ENCODE measurements at regions not wholly inside any gene's neighbourhood (a gene's known extent, or its start where the extent isn't known, plus 50 kb on each side); places are given as distances from the start of the nearest gene placed in this dataset.

DNA sequence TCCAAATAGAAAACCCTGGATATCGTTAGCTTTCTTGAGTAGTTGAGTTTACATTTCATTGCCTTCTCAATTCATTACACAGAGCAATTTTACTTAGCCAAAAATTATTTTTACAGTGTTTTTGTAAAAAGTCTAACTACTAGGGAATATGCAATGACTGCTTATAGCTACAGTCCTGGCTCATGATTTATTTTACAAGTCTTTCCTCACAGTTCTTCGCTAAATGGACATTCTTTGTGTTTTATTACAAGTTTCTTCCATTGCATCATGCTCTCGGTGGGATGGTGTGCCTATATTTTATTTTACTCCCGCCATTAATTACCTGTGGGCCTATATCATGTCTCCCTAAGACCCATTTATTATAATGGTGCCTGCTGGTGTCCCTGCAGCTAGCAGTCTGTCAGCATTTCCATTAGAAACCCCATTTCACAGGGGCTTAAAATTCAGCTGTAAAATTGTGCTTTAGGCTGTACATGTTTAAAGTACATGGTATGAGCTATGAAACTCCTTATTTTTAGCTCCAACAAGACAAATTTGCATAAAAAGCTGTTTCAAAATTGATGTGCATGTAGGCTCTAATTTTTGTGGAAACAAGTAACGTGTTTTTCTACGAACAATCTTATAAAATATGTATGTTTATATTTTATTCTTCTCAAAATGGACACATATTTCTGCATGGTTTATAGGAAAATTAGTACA lies 227.4 kb downstream of the SLC7A11 start:
- H3K9me2 ChIP-seq (ENCODE audit: insufficient read depth, low read length) = no peaks in the 10 kb centered on the region
- H3K79me2 ChIP-seq (replicated peaks; ENCODE audit: insufficient read depth, low read length) = no peaks in the 10 kb centered on the region
- H3K4me2 ChIP-seq (ENCODE audit: low read length) = no peak overlapping the region
- TF ChIP-seq EZH2 (IDR thresholded peaks at IDR 0.05; ENCODE audit: borderline replicate concordance, insufficient read depth, low read length, poor library complexity, severe bottlenecking) (no peak), POLR2AphosphoS5 (IDR thresholded peaks at IDR 0.05) (no peak), TAF1 (IDR thresholded peaks at IDR 0.05; ENCODE audit: low read depth) (no peak), RAD21 (conservative IDR thresholded peaks at IDR 0.05) (no peak), SMC3 (conservative IDR thresholded peaks at IDR 0.05; ENCODE audit: poor library complexity) (no peak)
- TF ChIP-seq, protein P1, sequence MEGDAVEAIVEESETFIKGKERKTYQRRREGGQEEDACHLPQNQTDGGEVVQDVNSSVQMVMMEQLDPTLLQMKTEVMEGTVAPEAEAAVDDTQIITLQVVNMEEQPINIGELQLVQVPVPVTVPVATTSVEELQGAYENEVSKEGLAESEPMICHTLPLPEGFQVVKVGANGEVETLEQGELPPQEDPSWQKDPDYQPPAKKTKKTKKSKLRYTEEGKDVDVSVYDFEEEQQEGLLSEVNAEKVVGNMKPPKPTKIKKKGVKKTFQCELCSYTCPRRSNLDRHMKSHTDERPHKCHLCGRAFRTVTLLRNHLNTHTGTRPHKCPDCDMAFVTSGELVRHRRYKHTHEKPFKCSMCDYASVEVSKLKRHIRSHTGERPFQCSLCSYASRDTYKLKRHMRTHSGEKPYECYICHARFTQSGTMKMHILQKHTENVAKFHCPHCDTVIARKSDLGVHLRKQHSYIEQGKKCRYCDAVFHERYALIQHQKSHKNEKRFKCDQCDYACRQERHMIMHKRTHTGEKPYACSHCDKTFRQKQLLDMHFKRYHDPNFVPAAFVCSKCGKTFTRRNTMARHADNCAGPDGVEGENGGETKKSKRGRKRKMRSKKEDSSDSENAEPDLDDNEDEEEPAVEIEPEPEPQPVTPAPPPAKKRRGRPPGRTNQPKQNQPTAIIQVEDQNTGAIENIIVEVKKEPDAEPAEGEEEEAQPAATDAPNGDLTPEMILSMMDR (IDR thresholded peaks at IDR 0.05; ENCODE audit: poor library complexity, severe bottlenecking) = no peak
- H3K9me3 ChIP-seq (ENCODE audit: low read length) = no peaks in the 10 kb centered on the region
- no peaks in the 10 kb centered on the region for H3K36me3 ChIP-seq (ENCODE audit: insufficient read depth, low read length)
- H3F3A ChIP-seq (ENCODE audit: insufficient read depth, low read length, poor library complexity, severe bottlenecking) = no peaks in the 10 kb centered on the region
- H4K20me1 ChIP-seq (ENCODE audit: insufficient read depth) = no peaks in the 10 kb centered on the region
- H3K9ac ChIP-seq (ENCODE audit: low read length) = no peak overlapping the region
- no peak overlapping the region for H3K27ac ChIP-seq (ENCODE audit: low read length)
- H3K27me3 ChIP-seq (ENCODE audit: insufficient read depth, low read depth, low read length) = no peaks in the 10 kb centered on the region
- no peak overlapping the region for H2AFZ ChIP-seq (ENCODE audit: low read depth, low read length)
- H3K4me3 ChIP-seq (ENCODE audit: low read length) = no peak overlapping the region

DNA sequence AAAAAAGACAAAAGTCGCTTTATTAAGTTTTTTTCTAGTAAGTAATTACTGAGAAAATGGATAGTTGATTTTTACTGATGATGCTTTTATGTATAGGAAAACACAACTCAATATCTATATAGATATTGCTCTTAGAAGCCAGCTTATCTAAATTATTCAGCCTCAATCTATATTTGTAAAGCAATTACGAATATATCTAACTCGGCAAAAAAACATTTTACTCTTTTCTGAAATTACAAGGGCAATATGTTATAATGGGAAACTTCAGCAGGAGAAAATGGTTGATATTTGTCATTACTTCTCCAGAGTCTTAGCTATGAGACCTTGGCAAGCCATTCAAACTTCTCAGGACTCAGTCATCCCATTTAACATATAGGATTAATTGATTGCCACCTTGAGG lies 228.5 kb downstream of the SLC7A11 start:
- TF ChIP-seq RAD21 (conservative IDR thresholded peaks at IDR 0.05) (no peak), SMC3 (conservative IDR thresholded peaks at IDR 0.05; ENCODE audit: poor library complexity) (no peak), POLR2AphosphoS5 (IDR thresholded peaks at IDR 0.05) (no peak), EZH2 (IDR thresholded peaks at IDR 0.05; ENCODE audit: borderline replicate concordance, insufficient read depth, low read length, poor library complexity, severe bottlenecking) (no peak), EP300 (conservative IDR thresholded peaks at IDR 0.05; ENCODE audit: poor library complexity, severe bottlenecking) (no peak), MXI1 (conservative IDR thresholded peaks at IDR 0.05; ENCODE audit: poor library complexity, severe bottlenecking) (no peak)
- TF ChIP-seq, protein P2, sequence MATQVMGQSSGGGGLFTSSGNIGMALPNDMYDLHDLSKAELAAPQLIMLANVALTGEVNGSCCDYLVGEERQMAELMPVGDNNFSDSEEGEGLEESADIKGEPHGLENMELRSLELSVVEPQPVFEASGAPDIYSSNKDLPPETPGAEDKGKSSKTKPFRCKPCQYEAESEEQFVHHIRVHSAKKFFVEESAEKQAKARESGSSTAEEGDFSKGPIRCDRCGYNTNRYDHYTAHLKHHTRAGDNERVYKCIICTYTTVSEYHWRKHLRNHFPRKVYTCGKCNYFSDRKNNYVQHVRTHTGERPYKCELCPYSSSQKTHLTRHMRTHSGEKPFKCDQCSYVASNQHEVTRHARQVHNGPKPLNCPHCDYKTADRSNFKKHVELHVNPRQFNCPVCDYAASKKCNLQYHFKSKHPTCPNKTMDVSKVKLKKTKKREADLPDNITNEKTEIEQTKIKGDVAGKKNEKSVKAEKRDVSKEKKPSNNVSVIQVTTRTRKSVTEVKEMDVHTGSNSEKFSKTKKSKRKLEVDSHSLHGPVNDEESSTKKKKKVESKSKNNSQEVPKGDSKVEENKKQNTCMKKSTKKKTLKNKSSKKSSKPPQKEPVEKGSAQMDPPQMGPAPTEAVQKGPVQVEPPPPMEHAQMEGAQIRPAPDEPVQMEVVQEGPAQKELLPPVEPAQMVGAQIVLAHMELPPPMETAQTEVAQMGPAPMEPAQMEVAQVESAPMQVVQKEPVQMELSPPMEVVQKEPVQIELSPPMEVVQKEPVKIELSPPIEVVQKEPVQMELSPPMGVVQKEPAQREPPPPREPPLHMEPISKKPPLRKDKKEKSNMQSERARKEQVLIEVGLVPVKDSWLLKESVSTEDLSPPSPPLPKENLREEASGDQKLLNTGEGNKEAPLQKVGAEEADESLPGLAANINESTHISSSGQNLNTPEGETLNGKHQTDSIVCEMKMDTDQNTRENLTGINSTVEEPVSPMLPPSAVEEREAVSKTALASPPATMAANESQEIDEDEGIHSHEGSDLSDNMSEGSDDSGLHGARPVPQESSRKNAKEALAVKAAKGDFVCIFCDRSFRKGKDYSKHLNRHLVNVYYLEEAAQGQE (IDR thresholded peaks at IDR 0.05; ENCODE audit: borderline replicate concordance) = no peak
- TF ChIP-seq, protein P1 (IDR thresholded peaks at IDR 0.05; ENCODE audit: poor library complexity, severe bottlenecking) = no peak
- no peak overlapping the region for H3K9ac ChIP-seq (ENCODE audit: low read length)
- no peaks in the 10 kb centered on the region for H3F3A ChIP-seq (ENCODE audit: insufficient read depth, low read length, poor library complexity, severe bottlenecking)
- no peaks in the 10 kb centered on the region for H3K9me3 ChIP-seq (ENCODE audit: low read length)
- H3K4me3 ChIP-seq (ENCODE audit: low read length) = no peak overlapping the region
- H3K4me2 ChIP-seq (ENCODE audit: low read length) = no peak overlapping the region
- H3K36me3 ChIP-seq (ENCODE audit: insufficient read depth, low read length) = no peaks in the 10 kb centered on the region
- no peak overlapping the region for H3K27ac ChIP-seq (ENCODE audit: low read length)
- no peaks in the 10 kb centered on the region for H4K20me1 ChIP-seq (ENCODE audit: insufficient read depth)
- no peaks in the 10 kb centered on the region for H3K9me2 ChIP-seq (ENCODE audit: insufficient read depth, low read length)
- H2AFZ ChIP-seq (ENCODE audit: low read depth, low read length) = no peak overlapping the region
- no peaks in the 10 kb centered on the region for H3K79me2 ChIP-seq (replicated peaks; ENCODE audit: insufficient read depth, low read length)
- no peaks in the 10 kb centered on the region for H3K27me3 ChIP-seq (ENCODE audit: insufficient read depth, low read depth, low read length)
